ENCODE measurements at regions not wholly inside any gene's neighbourhood (a gene's known extent, or its start where the extent isn't known, plus 50 kb on each side); places are given as distances from the start of the nearest gene placed in this dataset.

- H3K4me3 ChIP-seq (ENCODE audit: low read depth in 1 of 3, low read length in 3 of 3), result no peak overlapping the region
- no peaks in the 10 kb centered on the region for H3K36me3 ChIP-seq (ENCODE audit: control insufficient read depth in 4 of 4, insufficient read depth in 3 of 4, low read depth in 1 of 4, low read length in 3 of 4)
- no peak overlapping the region for H3K27ac ChIP-seq (ENCODE audit: low read depth in 1 of 2, low read length in 2 of 2)
- no peaks in the 10 kb centered on the region for H3K27me3 ChIP-seq (ENCODE audit: control insufficient read depth in 4 of 4, insufficient read depth in 4 of 4, low read length in 3 of 4)
- no peak for TF ChIP-seq CTCF (IDR thresholded peaks at IDR 0.05; ENCODE audit: low read depth, low read length, missing input control)
- no peak for TF ChIP-seq RXRA (IDR thresholded peaks at IDR 0.05)
- TF ChIP-seq YY1 (IDR thresholded peaks at IDR 0.05), result no peak
- no peak for TF ChIP-seq NR2F2 (IDR thresholded peaks at IDR 0.05)
- TF ChIP-seq JUND (IDR thresholded peaks at IDR 0.05), result no peak
- TF ChIP-seq FOXA2 (IDR thresholded peaks at IDR 0.05), result no peak
- TF ChIP-seq EGR1 (IDR thresholded peaks at IDR 0.05; ENCODE audit: low read depth in 2 of 2), result no peak
- TF ChIP-seq HNF4G (IDR thresholded peaks at IDR 0.05), result no peak
- TF ChIP-seq MAX (IDR thresholded peaks at IDR 0.05), result no peak
- no peak for TF ChIP-seq ATF3 (IDR thresholded peaks at IDR 0.05)
- TF ChIP-seq HNF4A (conservative IDR thresholded peaks at IDR 0.05), result no peak
- TF ChIP-seq TAF1 (conservative IDR thresholded peaks at IDR 0.05), result no peak
- no peak for TF ChIP-seq REST (IDR thresholded peaks at IDR 0.05)
- TF ChIP-seq FOXA1 (IDR thresholded peaks at IDR 0.05), result no peak
- TF ChIP-seq SP1 (IDR thresholded peaks at IDR 0.05), result no peak
- TF ChIP-seq ZBTB33 (IDR thresholded peaks at IDR 0.05), result no peak
- no peak for DNase-seq (ENCODE audit: low spot score)
- H3K9me3 ChIP-seq (ENCODE audit: control insufficient read depth in 4 of 4, low read length in 3 of 4), result peaks cover 0 to 2% (median 0%) of the 10 kb centered on the region in 4 donors
- H3K9ac ChIP-seq (ENCODE audit: low read depth in 1 of 2, low read length in 2 of 2), result no peak overlapping the region
- no peaks in the 10 kb centered on the region for H3K4me1 ChIP-seq (ENCODE audit: control insufficient read depth in 4 of 4, insufficient read depth in 4 of 4, low read length in 3 of 4)
These were observed 837.6 kb upstream of the NXPH2 start for GRCh38 chr2:139617747-139618146.

GRCh38 chr2:139613264-139613663 is 833.1 kb upstream of the NXPH2 start:
- H3K27me3 ChIP-seq (ENCODE audit: control insufficient read depth in 4 of 4, insufficient read depth in 4 of 4, low read length in 3 of 4), result no peaks in the 10 kb centered on the region
- H3K4me1 ChIP-seq (ENCODE audit: control insufficient read depth in 4 of 4, insufficient read depth in 4 of 4, low read length in 3 of 4), result no peaks in the 10 kb centered on the region
- no peak overlapping the region for H3K9ac ChIP-seq (ENCODE audit: low read depth in 1 of 2, low read length in 2 of 2)
- H3K27ac ChIP-seq (ENCODE audit: low read depth in 1 of 2, low read length in 2 of 2), result no peak overlapping the region
- no peaks in the 10 kb centered on the region for H3K9me3 ChIP-seq (ENCODE audit: control insufficient read depth in 4 of 4, low read length in 3 of 4)
- 79% methylated on average over 3 of the region's 3 CpGs for WGBS
- H3K36me3 ChIP-seq (ENCODE audit: control insufficient read depth in 4 of 4, insufficient read depth in 3 of 4, low read depth in 1 of 4, low read length in 3 of 4), result no peaks in the 10 kb centered on the region
- no peak for DNase-seq (ENCODE audit: low spot score)
- no peak overlapping the region for H3K4me3 ChIP-seq (ENCODE audit: low read depth in 1 of 3, low read length in 3 of 3)
- TF ChIP-seq EGR1 (IDR thresholded peaks at IDR 0.05; ENCODE audit: low read depth in 2 of 2) (no peak), CTCF (IDR thresholded peaks at IDR 0.05; ENCODE audit: low read depth, low read length, missing input control) (no peak), SP1 (IDR thresholded peaks at IDR 0.05) (no peak)

Measured in liver (tissue), 8 donors.